GM21619 (cell line): ENCODE measurements at regions not wholly inside any gene's neighbourhood (a gene's known extent, or its start where the extent isn't known, plus 50 kb on each side); places are given as distances from the start of the nearest gene placed in this dataset.
"Not testable (repeated sequence)": the region's sequence is repeated elsewhere in the genome, so short reads cannot be mapped to it uniquely, and the experiment has no call there.

Source experiments
- ATAC-seq: cut with Tn5 transposase; IDR thresholded peaks from one replicate; pipeline ENCODE4 v1.9.1; 2021; ENCODE audit not compliant: unreplicated experiment

DNA sequence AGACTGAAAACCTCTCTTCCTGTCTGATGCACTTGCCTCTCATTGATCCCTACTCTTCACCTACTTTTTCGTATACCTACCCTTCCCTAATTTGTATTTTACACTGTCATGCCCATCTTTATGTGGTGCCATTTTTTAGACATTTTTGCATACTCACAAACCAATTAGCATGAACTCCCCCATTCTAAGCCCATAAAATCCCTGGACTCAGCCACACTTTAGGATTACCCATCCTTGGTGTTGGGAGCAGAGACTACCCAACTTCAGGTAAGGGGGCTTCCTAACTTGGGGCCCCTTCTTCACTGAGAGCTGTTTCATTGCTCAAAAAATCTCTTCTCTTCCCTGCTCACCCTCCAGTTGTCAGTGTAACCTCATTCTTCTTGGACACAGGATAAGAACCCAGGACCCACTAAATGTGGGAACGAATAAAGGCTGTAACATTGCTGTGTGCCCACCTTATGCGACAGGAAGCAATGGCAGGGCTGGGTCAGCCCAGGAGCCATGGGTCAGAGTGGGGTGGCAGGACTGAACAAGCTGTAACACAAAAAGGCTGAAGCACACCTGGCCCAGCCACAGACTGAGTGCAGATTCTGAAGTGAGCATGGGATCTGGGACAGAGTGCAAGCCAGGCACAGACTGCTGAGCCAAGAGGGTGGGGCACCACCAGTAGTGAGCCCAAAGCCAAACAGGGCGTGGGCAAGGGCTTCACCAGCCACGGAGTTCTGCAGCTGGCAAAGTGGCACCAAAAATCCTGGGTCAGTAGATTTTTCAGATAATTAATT lies 789.1 kb upstream of the HS3ST5 start:
- no peak for ATAC-seq

DNA sequence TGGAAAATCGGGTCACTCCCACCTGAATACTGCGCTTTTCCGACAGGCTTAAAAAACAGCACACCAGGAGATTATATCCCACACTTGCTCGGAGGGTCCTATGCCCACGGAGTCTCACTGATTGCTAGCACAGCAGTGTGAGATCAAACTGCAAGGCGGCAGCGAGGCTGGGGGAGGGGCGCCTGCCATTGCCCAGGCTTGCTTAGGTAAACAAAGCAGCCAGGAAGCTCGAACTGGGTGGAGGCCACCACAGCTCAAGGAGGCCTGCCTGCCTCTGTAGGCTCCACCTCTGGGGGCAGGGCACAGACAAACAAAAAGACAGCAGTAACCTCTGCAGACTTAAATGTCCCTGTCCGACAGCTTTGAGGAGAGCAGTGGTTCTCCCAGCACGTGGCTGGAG lies 778.7 kb upstream of the HS3ST5 start:
- not testable (repeated sequence) for ATAC-seq

DNA sequence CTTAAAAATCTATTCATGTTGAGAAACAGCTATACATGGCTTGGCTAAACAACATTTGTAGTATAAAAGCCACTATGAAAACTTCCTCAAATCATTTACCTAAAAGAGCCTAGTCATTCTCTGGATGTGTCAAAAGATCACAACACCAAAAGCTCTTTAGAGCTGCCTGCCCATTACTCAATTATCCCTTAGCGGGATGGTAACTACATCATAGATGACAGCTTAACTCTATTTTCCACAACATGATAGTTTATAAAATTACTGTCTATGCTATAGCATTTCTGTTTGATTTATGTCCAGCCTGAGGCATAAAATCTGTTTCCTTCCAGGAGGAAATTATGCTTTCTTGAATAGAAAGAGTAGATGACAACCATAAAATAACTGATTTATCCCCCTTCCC lies 777.6 kb upstream of the HS3ST5 start:
- no peak for ATAC-seq

DNA sequence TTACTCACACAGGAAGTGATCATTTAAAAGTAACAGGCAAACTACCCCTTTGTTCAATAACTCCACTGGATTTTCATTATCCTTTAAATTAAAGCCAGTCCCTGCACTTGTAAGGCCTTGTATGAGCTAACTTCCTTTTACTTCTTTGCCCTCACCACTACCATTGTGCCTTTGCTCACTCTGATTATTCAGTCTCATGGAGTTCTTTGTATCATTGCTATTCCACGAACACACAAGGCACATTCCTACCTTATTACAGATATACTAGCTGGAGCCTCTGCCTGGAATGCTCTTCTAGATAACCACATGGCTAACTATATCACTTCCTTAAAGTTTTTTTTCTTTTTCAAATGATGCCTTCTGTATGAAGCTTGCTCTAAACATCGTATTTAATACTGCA lies 748.6 kb upstream of the HS3ST5 start:
- no peak for ATAC-seq

DNA sequence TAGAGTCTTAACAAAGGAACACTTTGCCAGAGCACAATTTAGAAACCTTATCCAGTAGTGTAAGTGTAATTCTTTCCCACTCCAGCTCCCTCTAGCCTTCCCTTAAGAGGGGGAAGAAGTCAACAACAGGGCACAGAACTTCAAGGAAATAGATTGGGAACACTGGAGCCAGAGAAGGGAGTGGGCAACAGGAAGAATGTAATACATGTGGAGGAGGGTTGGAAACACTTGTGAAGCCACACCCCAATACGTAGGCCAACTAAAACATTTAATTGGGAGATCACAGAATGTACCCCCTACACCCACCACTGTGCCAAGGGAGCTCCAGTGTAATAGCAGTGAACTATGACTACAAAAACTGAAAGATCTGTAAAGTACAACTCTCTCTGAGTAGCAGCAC lies 735.7 kb upstream of the HS3ST5 start:
- no peak for ATAC-seq

DNA sequence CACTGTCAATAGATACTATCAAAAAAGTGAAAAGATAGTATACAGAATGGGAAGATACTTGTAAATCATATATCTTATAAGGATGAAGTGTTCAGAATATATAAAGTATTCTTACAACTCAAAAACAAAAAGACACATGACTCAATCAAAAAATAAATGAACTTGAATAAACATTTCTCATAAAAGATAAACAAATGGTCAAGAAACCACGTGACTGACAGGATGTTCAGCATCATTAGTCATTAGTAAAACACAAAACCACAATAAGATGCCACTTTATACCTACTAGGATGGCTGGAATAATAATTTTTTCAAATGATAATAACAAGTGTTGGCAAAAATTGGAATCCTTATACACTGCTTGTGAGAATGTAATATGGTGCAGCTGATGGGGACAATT lies 729.1 kb upstream of the HS3ST5 start:
- no peak for ATAC-seq

DNA sequence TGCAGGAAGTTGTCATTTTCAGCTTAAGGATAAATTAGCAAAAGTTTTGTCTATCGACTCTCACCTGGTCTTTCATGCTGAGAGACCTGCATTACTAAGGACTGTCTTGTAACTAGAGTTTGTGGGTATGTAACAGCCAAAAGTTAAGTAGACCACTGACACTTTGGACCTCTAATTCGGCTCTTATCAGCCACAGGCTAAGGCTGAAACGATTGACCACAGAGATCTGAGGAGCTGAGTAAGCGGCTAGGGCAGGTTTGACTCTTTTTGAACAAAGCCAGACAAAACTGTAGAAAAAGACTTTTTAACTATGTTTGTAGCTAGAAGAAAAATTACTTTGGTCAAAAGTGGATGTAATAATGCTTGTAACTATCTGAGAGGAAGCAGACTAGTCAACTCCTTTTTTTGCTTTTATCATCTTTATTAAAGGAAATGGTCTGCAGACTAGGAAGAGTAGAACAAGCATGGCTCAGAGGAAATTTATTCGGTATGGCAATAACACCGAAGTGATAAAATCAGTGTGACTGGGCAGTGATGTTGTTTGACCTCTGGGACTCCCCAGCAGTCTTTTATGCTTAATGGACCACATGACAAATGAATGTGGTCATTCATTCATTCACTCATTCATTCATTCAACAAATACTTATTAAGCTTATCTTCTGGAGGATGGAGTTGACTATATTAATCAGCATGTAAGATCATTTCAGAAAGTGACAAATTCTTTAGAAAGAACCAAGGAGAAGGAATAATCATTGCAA lies 725.0 kb upstream of the HS3ST5 start:
- ATAC-seq = no peak

DNA sequence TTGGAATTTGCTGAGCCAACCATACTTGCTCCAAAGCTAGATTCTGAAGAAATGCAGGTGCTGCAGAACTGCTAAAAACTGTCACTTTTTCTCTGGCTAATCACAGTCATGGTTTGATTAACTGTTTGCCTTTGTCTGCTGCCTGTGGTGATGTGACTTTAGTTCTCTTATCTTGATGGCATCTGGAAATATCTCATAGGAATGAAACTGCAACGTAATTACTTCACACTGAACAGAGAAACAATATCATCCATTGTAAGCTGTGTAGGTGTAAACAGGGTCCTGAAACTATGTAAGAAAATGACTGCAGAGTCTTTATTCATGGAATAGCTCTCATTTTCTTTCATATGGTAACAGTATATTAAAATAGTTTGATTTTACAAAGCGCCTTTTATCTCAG lies 721.9 kb upstream of the HS3ST5 start:
- ATAC-seq = no peak

DNA sequence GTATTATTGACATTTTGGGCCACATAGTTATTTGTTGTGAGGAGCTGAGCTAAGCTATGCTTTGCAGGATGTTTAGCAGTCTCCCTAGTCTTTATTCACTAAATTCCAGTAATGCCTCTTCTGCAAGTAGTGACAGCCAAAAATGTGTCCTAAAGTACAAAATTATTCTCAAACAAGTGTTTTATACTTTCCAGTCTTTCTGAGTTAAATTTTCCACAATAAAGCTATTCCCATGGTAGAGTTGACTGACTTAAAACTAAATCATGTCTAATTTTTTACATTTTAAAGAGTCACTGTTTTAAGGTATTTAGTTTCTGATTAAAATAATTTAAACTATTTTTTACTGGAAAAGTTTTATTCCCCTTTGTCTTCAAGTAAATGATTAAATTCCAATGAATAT lies 717.8 kb upstream of the HS3ST5 start:
- no peak for ATAC-seq

DNA sequence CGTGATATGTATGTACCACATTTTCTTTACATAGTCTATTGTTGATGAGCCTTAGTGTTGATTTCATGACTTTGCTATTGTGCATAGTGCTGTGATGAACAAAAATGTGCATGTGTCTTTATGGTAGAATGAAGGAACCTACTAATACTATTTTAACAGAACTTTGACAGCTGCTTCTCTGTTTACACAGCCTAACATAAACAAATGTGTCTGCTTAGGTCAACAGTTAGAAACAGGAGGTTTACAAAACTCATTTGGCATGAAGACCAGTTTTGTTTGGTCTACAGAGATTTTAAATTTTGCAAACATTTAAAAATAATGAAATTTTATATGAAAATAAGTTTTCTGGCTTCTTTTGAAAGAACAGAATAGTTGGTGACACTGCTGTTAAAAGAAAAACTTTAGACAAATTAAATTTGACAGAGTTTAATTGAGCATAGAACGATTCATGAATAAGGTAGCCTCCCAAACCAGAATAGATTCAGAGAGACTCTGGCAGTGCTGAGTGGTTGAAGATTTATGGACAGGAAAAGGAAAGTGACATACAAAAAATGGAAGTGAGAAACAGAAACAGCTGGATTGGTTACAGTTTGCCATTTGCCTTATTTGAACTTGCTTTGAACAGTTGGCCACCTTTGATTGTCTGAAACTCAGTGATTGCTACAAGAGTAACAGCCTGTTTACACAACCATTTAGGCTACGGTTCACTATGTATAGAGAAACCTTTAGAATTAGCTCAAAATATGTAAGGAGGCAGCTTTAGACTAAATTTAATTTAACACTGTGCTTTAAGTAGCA lies 715.8 kb upstream of the HS3ST5 start:
- ATAC-seq = no peak

DNA sequence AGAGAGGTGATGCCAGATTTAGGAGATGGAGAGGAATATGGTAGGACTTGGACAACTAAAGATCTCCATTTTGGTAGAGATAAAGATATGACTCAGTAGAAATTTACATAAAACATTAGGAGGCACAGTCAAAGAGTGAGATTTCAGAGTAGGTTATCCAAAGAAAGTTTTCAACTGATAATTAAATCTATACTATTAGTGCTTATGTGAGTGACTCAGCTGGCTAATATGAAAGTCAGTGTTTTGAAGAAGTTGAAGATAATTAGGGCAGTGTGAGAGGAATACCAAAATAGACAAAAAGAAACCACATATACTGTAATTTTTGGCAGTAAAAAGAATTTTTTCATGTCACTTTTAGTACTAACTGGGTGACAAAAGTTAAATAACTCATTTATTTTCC lies 712.8 kb upstream of the HS3ST5 start:
- no peak for ATAC-seq

DNA sequence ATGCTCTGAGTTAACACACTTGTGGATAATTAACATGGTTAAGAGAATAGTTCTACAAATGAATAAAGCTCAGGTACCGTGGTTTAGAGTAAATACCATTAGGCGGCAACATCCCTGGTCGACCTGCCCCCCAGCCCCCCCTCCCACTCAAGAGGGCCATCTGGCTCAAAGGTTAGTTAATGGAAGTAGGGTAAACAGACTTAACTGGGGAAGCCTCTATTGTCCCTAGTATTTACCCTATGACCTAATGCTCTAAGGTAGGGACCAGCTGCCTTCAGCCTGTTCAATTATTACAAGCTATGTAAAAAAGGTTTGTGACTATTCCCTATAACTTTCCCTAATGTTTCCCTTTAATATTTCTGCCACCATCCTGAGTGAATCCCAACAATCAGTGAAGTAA lies 711.4 kb upstream of the HS3ST5 start:
- ATAC-seq = not testable (repeated sequence)

DNA sequence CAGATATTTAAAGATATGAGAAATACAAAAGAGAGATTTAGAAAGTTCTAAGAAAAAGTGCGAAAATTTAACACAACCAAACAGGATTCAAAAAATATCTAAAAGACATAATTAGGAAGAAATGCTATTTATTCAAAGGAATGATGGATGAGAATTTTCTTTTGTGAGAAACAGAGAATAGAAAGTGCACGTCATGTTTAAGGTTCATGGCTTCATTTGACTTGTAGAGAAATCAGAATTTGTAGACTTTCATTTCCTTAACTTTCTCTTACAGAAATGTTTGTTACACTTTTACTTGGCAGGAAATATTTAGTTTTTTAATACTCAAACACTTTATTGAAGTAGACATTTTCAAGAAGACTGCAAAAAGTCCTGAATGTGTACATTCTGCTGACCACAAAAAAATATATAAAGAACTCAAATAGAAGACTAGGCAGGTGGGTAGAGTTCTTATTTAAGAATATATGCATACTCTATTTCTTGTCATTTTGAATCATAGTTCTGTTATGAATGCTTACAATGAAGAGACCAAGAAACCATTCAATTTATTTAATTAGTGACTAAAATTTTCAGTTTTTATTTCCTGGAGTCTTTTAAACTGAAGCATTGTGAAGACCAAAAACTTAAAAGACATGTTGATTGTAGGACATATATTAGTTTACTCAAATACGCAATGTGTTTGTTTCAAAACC lies 710.5 kb upstream of the HS3ST5 start:
- ATAC-seq = no peak

DNA sequence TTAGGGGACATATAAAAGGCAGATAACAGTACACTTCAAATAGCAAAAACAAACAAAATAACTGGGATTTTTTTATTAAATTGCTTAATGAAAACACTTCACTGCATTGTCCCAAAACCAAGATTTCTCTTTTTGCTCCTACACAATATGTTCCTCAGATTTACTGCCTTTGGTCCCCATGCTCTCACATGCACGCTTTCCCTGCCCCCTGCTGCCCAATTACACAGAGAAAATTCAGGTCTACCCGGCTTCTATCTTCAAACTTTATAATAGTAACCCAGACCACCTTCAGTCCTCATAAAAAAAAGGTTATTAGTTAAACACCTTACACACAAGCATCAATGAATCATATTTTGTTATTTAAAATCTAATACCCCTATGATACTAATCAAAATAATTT lies 673.8 kb upstream of the HS3ST5 start:
- no peak for ATAC-seq

DNA sequence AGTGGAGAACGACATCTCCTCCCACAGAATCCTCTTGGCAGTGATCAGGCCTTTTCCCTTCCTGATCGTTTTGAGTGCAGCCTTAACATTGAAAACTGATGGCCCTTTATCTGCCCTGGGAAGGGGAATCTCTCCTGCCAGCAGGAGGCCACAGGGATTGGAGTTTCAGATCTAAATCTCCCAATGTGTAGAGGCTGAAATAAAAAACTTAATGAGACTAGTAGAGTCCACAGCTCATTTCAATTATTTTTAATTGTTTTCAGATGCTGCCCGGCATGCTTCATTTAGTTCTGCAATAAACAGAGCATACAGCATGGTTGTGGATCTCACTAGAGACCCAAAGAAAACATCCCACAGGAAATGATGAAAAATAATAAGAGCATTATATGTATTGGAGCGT lies 662.2 kb upstream of the HS3ST5 start:
- no peak for ATAC-seq

DNA sequence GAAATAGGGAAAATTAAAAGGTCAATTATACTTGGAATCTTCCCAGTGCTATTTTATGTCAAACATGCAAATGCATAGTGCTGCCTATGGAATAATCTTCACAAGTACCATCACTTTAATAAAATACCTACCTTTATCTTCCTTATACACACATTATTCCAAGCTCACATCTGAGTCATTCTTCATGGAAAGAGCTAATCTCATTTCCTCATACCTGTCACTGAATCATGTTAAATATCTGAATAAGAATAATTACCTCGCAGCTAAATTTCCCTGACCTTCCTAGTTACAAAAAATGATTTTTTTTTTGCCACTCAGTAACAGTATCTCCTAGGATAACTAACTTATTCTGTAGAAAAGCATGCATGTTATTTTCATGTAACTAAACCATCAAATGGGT lies 661.4 kb upstream of the HS3ST5 start:
- no peak for ATAC-seq

DNA sequence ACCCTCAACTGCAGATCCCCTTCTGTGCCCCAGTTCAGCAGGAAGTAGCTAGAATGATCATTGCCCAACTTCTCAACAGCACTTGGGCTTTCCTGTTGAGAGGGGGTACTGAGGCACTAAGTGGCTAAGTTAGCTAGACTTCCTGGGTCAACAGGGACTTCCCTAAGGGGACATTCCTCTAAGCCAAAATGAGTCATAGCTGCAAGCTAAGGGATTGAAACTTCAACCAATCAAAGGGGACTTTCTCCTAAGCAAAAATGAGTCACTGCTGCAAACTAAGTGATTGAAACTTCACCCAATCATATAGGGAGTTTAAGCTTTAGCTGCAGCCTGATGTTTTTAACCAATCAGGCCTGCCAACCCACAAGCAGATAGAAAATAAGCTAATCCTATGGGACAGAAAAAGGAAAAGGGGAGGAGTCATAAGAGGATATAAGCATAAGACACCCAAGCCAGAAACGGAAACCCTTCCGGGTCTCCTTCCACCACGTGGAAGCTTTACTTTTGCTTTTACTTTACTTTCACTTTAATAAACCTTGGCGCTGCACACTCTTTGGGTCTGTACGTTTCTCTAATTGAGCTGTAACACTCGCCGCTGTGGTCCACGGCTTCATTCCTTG lies 659.0 kb upstream of the HS3ST5 start:
- ATAC-seq = no peak

DNA sequence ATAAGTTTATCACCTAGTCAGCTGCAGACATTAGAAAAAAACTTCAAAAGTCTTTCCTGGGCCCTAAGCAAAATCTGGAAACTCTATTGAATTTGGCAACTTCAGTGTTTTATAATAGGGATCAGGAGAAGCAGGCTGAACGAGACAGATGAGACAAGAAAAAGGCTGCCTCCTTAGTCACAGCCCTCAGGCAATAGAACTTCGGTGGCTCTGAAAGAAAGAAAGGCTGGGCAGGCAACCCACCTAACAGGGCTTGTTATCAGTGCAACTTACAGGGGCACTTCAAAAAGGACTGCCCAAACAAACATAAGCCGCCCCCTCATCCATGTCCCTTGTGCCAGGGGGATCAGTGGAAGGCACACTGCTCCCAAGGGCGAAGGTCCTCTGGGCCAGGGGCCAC lies 657.9 kb upstream of the HS3ST5 start:
- ATAC-seq = no peak

DNA sequence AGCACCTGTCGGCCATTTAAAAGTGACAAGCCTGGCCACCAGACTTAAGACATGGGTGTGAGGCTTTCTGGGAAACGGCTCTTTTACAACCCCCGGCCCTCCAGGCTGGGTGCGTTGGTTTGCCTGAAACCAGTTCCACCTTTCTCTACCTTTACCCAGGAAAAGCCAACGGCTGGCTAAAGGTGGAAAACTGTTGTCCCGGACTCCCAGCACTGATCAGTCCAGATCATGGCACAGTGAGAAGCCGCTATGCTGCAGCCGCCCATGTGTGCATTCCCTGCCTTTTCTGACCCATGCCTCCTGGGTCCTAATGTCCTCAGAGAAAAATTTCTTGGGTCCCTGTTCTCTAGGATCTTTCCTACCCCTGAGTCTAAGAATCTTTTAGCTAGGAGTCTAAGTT lies 655.7 kb upstream of the HS3ST5 start:
- no peak for ATAC-seq

DNA sequence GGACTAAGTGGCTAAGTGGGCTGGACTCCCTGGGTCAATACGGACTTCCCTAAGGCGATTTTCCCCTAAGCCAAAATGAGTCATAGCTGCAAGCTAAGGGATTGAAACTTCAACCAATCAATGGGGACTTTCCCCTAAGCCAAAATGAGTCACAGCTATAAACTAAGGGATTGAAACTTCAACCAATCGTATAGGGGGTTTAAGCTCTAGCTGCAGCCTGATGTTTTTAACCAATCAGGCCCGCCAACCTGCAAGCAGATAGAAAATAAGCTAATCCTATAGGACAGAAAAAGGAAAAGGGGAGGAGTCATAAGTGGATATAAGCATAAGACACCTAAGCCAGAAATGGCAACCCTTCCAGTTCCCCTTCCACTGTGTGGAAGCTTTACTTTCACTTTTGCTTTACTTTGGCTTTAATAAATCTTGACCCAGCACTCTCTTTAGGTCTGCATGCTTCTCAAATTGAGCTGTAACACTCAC lies 655.0 kb upstream of the HS3ST5 start:
- ATAC-seq = peak; percentile 66

DNA sequence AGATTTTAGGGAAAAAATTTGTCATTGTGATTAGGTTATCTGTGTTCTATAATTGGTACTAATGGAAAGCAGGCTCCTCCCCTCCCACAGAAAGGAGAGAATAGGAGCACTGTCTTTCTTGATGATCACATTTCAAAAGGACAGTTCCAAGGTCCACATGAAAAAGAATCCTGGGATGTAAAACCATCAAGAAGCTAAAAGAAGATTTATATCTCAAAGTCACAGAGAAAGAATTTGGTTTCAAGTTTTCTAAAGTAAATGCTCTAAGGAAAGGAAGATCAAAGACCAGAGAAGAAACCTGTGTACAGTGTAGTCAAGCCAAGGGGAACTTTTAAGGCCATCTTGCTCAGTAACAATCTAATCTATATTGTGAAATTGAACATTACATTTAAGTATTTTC lies 652.7 kb upstream of the HS3ST5 start:
- no peak for ATAC-seq
